ENCODE measurements at regions not wholly inside any gene's neighbourhood (a gene's known extent, or its start where the extent isn't known, plus 50 kb on each side); places are given as distances from the start of the nearest gene placed in this dataset.

DNA sequence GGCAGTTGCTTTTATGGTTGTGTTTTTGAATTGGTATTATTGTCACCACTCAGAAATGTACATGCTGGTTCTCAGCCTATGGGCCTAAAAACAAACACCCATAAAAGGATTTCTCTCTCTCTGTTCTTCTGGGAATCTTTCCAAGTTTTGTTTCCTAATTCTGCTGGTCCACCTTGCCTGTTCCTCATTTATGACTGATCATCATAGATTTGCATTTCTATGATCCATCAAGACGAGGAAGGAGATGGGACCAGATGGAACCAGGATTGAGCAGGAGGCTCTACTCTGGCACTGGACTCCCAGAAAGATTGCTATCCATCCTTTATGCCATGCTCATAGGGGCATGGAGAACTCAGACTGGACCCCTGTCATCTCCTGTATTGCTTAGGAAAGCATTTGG, 162.2 kb downstream of the C1orf94 start:
- DNase-seq (ENCODE audit: low read depth) = no peak
- no peak overlapping the region for H3K4me3 ChIP-seq (ENCODE audit: low read depth, low read length)
- TF ChIP-seq, protein P1, sequence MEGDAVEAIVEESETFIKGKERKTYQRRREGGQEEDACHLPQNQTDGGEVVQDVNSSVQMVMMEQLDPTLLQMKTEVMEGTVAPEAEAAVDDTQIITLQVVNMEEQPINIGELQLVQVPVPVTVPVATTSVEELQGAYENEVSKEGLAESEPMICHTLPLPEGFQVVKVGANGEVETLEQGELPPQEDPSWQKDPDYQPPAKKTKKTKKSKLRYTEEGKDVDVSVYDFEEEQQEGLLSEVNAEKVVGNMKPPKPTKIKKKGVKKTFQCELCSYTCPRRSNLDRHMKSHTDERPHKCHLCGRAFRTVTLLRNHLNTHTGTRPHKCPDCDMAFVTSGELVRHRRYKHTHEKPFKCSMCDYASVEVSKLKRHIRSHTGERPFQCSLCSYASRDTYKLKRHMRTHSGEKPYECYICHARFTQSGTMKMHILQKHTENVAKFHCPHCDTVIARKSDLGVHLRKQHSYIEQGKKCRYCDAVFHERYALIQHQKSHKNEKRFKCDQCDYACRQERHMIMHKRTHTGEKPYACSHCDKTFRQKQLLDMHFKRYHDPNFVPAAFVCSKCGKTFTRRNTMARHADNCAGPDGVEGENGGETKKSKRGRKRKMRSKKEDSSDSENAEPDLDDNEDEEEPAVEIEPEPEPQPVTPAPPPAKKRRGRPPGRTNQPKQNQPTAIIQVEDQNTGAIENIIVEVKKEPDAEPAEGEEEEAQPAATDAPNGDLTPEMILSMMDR (conservative IDR thresholded peaks at IDR 0.05; ENCODE audit: low read depth, low read length) = no peak

DNA sequence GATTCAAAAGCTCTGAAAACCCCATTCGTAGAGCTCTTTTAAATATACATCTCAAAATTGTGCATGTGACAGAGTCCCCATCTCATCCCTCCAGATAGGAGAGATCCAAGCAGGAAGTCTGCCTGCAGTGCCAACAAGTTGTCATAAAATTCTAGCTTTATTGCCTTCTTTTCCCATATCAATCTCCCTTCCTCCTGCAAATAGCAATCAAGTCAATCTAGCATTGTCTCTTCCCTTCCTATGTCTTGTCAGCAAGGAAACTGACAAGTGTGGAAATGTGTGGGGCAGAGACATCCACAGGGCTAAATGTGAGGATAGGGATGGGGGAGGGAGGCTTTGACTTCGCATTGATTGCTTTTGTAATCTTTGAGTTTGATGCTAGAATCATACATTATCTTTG, 165.2 kb downstream of the C1orf94 start:
- H3K4me3 ChIP-seq (ENCODE audit: low read depth, low read length) = no peak overlapping the region
- TF ChIP-seq, protein P1 (conservative IDR thresholded peaks at IDR 0.05; ENCODE audit: low read depth, low read length) = no peak
- DNase-seq (ENCODE audit: low read depth) = no peak

GRCh38 chr1:34342334-34342733, 165.6 kb downstream of the C1orf94 start:
- no peak for DNase-seq (ENCODE audit: low read depth)

DNA sequence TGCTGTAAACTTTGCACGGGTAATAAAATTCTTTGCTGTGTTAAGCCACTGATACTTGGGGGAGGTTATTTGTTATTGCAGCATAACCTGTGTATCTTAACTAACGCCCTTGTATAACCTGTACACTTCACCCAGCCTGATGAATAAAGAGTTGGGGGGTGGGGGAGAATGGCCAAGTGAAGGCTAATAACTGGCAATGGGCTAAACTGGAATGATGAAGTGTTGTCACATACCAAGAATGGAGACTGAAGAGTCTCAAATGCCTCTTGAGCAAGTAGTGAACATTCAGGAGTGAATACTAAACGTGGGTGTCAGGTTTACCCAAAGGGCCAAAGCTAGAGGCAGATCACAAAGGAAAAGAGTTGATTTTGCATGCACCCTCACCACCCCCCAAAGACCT, 169.4 kb downstream of the C1orf94 start:
- H3K4me3 ChIP-seq (ENCODE audit: low read depth, low read length) = no peak overlapping the region
- DNase-seq (ENCODE audit: low read depth) = no peak
- TF ChIP-seq, protein P1 (conservative IDR thresholded peaks at IDR 0.05; ENCODE audit: low read depth, low read length) = no peak

More at GRCh38 chr1:34342334-34342733, 165.6 kb downstream of the C1orf94 start:
- TF ChIP-seq, protein P1 (conservative IDR thresholded peaks at IDR 0.05; ENCODE audit: low read depth, low read length) = no peak
- H3K4me3 ChIP-seq (ENCODE audit: low read depth, low read length) = no peak overlapping the region

GRCh38 chr1:34353409-34353808, 176.7 kb downstream of the C1orf94 start:
- no peak for DNase-seq (ENCODE audit: low read depth)
- TF ChIP-seq, protein P1 (conservative IDR thresholded peaks at IDR 0.05; ENCODE audit: low read depth, low read length) = no peak

GRCh38 chr1:34354367-34354766, 177.7 kb downstream of the C1orf94 start:
- TF ChIP-seq, protein P1 (conservative IDR thresholded peaks at IDR 0.05; ENCODE audit: low read depth, low read length) = no peak

More at GRCh38 chr1:34353409-34353808, 176.7 kb downstream of the C1orf94 start:
- no peak overlapping the region for H3K4me3 ChIP-seq (ENCODE audit: low read depth, low read length)

GRCh38 chr1:34356853-34357252, 180.1 kb downstream of the C1orf94 start:
- DNase-seq (ENCODE audit: low read depth) = no peak
- TF ChIP-seq, protein P1 (conservative IDR thresholded peaks at IDR 0.05; ENCODE audit: low read depth, low read length) = no peak
- no peak overlapping the region for H3K4me3 ChIP-seq (ENCODE audit: low read depth, low read length)

More at GRCh38 chr1:34354367-34354766, 177.7 kb downstream of the C1orf94 start:
- H3K4me3 ChIP-seq (ENCODE audit: low read depth, low read length) = no peak overlapping the region
- no peak for DNase-seq (ENCODE audit: low read depth)
